ENCODE measurements at regions not wholly inside any gene's neighbourhood (a gene's known extent, or its start where the extent isn't known, plus 50 kb on each side); places are given as distances from the start of the nearest gene placed in this dataset.

DNA sequence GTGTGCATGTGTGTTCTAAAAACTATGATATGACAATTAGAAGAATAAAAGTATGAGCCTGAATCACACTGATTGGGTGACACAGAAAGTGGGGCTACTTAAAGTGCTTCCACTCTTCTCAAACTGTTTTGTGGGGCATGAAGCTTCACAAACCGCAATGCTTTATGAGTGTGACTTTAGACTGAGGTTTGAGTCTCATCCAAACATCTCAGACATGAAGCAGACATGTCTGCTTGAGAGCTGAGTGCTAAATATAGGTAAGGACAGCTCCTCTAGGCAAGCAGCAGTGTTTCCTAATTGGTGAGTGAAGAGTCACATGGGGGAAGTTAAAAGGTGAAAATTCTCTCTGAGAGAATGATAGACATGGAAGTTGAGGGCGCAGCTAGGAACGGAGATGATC, 726.9 kb upstream of the CITED2 start:
- no peaks in the 10 kb centered on the region for H3K4me1 ChIP-seq (replicated peaks)
- H3K9me3 ChIP-seq, result no peaks in the 10 kb centered on the region
- no peak overlapping the region for H3K4me3 ChIP-seq
- H3K27ac ChIP-seq, result no peak overlapping the region
- WGBS, result 90% methylated on average over 3 of the region's 3 CpGs
- TF ChIP-seq POLR2AphosphoS5 (IDR thresholded peaks at IDR 0.05) (no peak), POLR2A (IDR thresholded peaks at IDR 0.05) (no peak)
- TF ChIP-seq, protein P1, sequence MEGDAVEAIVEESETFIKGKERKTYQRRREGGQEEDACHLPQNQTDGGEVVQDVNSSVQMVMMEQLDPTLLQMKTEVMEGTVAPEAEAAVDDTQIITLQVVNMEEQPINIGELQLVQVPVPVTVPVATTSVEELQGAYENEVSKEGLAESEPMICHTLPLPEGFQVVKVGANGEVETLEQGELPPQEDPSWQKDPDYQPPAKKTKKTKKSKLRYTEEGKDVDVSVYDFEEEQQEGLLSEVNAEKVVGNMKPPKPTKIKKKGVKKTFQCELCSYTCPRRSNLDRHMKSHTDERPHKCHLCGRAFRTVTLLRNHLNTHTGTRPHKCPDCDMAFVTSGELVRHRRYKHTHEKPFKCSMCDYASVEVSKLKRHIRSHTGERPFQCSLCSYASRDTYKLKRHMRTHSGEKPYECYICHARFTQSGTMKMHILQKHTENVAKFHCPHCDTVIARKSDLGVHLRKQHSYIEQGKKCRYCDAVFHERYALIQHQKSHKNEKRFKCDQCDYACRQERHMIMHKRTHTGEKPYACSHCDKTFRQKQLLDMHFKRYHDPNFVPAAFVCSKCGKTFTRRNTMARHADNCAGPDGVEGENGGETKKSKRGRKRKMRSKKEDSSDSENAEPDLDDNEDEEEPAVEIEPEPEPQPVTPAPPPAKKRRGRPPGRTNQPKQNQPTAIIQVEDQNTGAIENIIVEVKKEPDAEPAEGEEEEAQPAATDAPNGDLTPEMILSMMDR (IDR thresholded peaks at IDR 0.05), result no peak
- no peaks in the 10 kb centered on the region for H3K36me3 ChIP-seq
- intact Hi-C loops (cut with DNase I), result no loop called here
- DNase-seq (ENCODE audit: low spot score), result no peak
- no peaks in the 10 kb centered on the region for H3K27me3 ChIP-seq (replicated peaks; ENCODE audit: insufficient read depth)

DNA sequence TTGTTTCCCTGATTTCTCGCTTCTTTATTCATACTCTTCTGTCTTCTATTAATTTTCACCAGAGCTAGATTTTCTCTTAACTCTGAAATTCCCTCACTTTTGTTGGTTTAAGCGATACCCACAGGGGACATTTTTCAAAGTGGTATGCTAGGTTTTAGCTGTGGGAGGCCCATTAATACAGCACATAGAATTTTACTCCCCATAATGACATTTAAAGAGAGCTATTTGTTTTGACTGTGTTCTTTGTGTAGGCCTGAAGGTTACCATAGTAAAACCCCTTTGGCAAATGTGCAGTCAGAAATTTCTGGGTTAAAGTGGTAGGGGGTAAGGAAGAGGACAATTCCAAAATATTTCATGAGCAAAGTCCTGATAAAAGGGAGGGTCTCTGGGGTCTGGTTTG, 721.1 kb upstream of the CITED2 start:
- Histone ChIP-seq H3K36me3 (no peaks in the 10 kb centered on the region), H3K9me3 (no peaks in the 10 kb centered on the region), H3K4me1 (replicated peaks) (no peaks in the 10 kb centered on the region), H3K27me3 (replicated peaks; ENCODE audit: insufficient read depth) (no peaks in the 10 kb centered on the region), H3K4me3 (no peak overlapping the region), H3K27ac (no peak overlapping the region)
- WGBS, result 92% methylated on average over 2 of the region's 2 CpGs
- no peak for DNase-seq (ENCODE audit: low spot score)
- intact Hi-C loops (cut with DNase I), result no loop called here
- TF ChIP-seq POLR2A (IDR thresholded peaks at IDR 0.05) (no peak), POLR2AphosphoS5 (IDR thresholded peaks at IDR 0.05) (no peak)
- TF ChIP-seq, protein P1 (IDR thresholded peaks at IDR 0.05), result no peak

DNA sequence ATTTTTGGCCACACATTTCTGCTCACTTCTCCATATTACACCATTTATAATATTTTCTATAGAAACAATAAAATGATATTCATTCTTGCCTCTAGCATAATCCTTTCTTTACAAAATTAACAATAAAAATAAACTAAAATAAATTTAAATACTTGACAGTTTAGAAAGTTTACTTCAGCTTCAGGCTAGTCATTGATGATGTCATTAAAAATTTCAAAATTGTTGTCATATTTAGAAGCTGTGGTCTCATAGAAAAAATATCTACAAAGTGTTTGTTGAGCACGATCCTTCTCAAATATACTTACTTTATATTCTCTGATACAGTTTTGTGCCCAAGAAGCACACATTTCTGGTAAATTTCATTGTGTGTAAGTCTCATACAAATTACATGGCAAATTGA, 717.4 kb upstream of the CITED2 start:
- no peaks in the 10 kb centered on the region for H3K9me3 ChIP-seq
- no peaks in the 10 kb centered on the region for H3K27me3 ChIP-seq (replicated peaks; ENCODE audit: insufficient read depth)
- no peaks in the 10 kb centered on the region for H3K4me1 ChIP-seq (replicated peaks)
- 94% methylated on average over 1 of the region's 1 CpG for WGBS
- TF ChIP-seq POLR2AphosphoS5 (IDR thresholded peaks at IDR 0.05) (no peak), POLR2A (IDR thresholded peaks at IDR 0.05) (no peak)
- TF ChIP-seq, protein P1 (IDR thresholded peaks at IDR 0.05), result no peak
- no peak for DNase-seq (ENCODE audit: low spot score)
- H3K27ac ChIP-seq, result no peak overlapping the region
- intact Hi-C loops (cut with DNase I), result no loop called here
- no peak overlapping the region for H3K4me3 ChIP-seq
- no peaks in the 10 kb centered on the region for H3K36me3 ChIP-seq

DNA sequence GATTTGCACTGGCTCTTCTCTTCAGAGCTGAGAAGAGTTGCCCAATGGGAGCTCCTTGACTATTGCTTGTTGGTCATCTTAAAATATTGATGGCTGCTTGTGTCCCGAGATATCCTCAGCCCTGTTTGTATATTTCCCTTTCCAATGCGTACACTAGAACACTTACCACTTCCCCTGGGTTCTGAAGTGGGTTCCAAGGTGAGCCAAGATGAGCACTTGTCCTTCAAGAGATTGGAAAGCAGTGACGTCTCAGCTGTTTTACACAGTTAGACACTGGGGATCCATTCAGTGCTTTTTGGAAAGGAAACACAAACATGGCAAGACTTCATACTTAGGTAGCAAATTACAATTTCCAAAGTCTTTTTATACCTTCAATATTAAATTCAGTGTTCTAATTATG, 716.4 kb upstream of the CITED2 start:
- Histone ChIP-seq H3K36me3 (no peaks in the 10 kb centered on the region), H3K9me3 (no peaks in the 10 kb centered on the region), H3K4me1 (replicated peaks) (no peaks in the 10 kb centered on the region), H3K27me3 (replicated peaks; ENCODE audit: insufficient read depth) (no peaks in the 10 kb centered on the region), H3K4me3 (no peak overlapping the region), H3K27ac (no peak overlapping the region)
- TF ChIP-seq, protein P1 (IDR thresholded peaks at IDR 0.05), result no peak
- TF ChIP-seq POLR2AphosphoS5 (IDR thresholded peaks at IDR 0.05) (no peak), POLR2A (IDR thresholded peaks at IDR 0.05) (no peak)
- 94% methylated on average over 3 of the region's 3 CpGs for WGBS
- DNase-seq (ENCODE audit: low spot score), result no peak
- intact Hi-C loops (cut with DNase I), result no loop called here

DNA sequence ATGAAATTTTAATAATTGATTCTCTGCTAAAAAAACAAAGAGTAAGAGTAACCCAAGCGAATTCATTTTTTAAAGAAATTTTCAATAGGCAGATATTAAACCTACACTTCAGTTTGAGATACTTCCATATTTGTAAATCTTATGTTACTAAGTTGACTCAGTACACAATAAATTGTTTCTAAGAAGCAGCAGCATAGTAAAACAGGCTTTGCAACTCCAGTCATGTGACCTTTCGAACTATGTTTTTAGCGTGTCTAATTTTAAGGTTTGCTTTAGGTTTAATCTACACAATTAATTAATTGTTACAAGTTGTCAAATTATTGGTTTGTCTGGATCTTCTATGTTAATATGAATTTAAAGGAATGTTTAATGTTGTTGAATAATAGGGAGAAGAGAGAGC, 708.9 kb upstream of the CITED2 start:
- no peaks in the 10 kb centered on the region for H3K36me3 ChIP-seq
- peak; percentile 63 for DNase-seq (ENCODE audit: low spot score)
- TF ChIP-seq, protein P1 (IDR thresholded peaks at IDR 0.05), result no peak
- TF ChIP-seq POLR2AphosphoS5 (IDR thresholded peaks at IDR 0.05) (peak; percentile 63), POLR2A (IDR thresholded peaks at IDR 0.05) (no peak)
- H3K4me3 ChIP-seq, result no peak overlapping the region
- H3K9me3 ChIP-seq, result no peaks in the 10 kb centered on the region
- no peaks in the 10 kb centered on the region for H3K4me1 ChIP-seq (replicated peaks)
- H3K27ac ChIP-seq, result peak overlapping the region in 1 of 2 donors; percentile 28
- WGBS, result 43% methylated on average over 3 of the region's 3 CpGs
- intact Hi-C loops (cut with DNase I), result no loop called here
- H3K27me3 ChIP-seq (replicated peaks; ENCODE audit: insufficient read depth), result no peaks in the 10 kb centered on the region
